NCI-H524 (cell line): ENCODE measurements at regions not wholly inside any gene's neighbourhood (a gene's known extent, or its start where the extent isn't known, plus 50 kb on each side); places are given as distances from the start of the nearest gene placed in this dataset.
A peak's percentile ranks its signal among the peaks of the same experiment; 100 is the strongest.
"Not testable (repeated sequence)": the region's sequence is repeated elsewhere in the genome, so short reads cannot be mapped to it uniquely, and the experiment has no call there.

Experiments
- DNase-seq, 2 experiments: peaks; one replicate each; lab custom pipeline; 2025; lab: John Stamatoyannopoulos, UW

GRCh38 chr6:134609716-134610261, 291.9 kb upstream of the SGK1 start:
- DNase-seq, result no peak

GRCh38 chr6:134607411-134607810, 289.5 kb upstream of the SGK1 start:
- no peak for DNase-seq

DNA sequence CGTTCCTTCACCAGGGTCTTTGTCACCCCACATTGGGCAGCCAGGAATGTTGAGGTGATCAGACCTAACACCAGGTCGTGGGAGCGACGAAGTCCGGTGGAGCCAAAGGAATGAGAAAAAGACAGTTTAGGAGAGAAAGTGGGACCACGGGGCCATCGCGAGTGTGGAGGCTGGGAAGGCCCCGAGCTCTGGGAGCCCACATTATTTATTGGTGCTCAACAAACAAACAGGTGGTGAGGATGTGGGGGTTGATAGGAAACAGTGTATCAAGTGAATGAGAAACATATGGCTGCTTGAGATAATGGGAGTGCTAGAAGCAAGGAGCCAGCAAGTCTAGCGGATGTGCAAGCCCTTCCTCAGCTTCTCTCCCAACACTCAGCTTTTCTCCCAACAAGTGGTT, 287.1 kb upstream of the SGK1 start:
- peak; percentile 62 to 74 for DNase-seq

- DNase-seq, result no peak
Measured at GRCh38 chr6:134604014-134604676, 286.2 kb upstream of the SGK1 start.

DNA sequence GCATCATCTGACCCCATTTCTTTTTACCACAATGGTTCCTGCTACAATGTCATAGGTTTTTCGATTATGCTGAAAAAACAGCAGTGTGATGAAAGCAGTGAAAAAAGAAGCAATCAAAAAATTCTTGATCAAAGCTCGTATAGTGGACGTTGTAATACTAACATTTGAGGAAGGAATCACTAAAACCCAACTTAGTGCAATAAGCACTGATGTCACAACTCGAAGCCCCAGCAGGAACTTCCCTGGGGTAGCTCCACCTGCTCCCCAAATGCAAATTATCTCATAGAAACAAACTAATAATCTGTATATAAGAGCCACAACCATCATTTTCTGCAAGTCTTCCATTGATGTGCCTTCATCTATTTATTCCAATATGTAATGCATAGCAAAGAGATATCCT, 285.6 kb upstream of the SGK1 start:
- DNase-seq, result no peak

DNA sequence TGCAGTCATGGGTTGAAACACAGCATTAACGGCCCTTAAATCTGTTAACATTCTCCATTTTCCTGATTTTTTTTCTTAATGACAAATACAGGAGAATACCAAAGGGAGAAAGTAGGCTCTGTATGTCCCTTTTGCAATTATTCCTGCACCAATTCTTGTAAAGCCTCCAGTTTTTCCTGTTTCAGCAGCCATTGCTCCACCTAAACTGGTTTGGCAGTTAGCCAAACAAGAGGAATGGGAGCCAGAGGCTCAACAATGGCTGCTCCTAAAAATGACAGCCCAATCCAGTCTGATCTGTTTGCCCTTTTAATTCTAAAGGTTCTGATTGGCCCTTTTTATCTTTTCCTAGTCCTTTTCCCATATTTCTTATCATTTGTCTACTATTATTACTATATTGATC, 284.2 kb upstream of the SGK1 start:
- no peak for DNase-seq

GRCh38 chr6:134600671-134601070, 282.8 kb upstream of the SGK1 start:
- no peak for DNase-seq

DNA sequence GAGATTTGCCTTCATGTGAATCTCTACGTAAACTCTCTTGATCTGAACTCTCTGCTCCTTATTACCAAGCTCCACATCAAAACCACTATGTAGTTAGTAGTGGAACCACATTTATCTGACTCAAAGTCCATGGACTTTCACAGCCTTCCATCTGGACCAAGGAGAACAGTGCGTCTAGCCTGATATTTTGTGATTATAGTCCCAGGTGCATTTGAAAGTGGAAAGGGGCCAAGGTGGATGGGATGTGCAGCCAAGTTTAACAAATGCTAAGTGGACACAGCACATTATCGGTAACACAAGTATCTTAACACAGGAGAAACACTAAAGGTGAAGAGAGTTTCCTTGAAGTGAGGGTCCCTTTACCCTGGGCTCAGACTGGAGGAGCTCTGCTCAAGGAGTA, 281.2 kb upstream of the SGK1 start:
- no peak for DNase-seq

- peak in 1 of 2 experiments; percentile 11 for DNase-seq
Measured at GRCh38 chr6:134596191-134596590, 278.3 kb upstream of the SGK1 start.

DNA sequence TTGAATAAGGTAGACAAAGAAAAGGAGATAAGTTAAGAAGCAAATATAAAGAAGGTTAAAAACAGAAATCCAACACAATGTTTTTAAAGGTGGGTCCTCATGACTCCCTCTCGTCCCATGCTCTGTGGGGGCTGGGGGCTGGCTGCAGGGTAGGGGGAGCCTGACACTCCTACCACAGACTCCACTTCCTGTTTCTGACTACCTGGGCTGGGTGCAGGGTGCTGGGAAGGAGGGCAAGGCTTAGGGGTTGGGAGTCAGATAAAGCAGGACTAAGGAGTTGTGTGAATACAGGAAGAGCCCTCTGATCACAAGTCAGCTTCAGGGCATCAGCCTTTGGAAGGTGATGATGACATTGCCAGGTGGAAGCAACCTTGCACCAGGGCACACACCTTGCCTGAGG, 277.0 kb upstream of the SGK1 start:
- DNase-seq, result no peak

- no peak for DNase-seq
Measured at GRCh38 chr6:134593887-134594286, 276.0 kb upstream of the SGK1 start.

DNA sequence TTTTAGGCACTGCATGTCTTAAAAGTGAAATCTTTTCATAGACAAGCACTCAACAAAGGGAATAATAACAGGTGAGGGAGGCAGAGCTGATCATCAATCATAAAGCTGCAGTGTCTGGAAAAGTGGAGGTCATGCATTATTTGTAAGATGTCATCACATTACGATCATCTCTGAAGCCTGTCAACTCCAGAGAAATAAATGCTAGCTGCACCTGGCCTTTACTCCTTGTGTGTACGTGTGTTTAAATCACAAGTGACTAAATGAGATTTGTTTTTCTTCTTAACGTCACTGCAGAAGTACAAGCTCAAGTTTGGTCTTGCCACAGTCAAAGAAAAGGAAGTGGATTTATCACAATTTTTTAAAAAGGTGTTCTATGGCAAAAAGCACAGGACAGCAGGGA, 275.5 kb upstream of the SGK1 start:
- no peak for DNase-seq

DNA sequence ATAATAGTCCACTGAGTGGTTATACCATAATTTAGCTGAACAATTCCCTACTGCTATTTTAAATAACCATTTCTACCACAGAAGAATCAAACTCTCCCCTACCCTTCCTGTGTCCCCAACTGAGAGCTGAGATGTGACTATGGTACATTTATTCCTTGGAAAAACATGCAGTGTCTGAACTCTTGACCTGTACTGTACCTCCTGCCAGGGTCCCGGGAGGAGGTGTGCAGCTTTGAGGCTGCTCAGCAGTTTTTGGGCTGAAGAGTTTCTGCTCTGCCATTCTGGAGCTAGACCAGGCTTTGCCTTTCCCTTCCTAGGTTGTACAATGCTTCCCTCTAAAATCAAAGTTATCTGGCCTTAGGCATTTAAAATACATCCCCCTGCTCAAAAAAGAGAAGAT, 275.1 kb upstream of the SGK1 start:
- no peak for DNase-seq

DNA sequence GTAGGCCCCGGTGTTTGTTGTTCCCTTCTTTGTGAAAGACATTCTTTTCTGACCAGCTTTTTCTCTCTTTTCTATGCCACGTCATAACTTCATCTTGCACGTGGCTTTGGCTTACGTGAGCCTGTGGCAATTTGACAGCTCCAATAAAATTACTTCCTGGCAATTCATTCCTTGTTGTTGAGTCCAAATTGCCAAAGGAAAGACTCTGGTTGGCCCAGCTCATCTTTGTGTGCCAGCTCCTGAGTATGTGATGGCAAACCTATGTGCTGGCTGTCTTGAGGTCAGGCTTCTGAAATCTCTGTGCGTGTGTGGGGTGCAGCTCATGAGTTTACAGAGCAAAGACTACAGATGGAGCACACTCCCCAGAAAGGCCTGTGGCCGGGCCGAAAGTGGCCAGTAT, 272.5 kb upstream of the SGK1 start:
- no peak for DNase-seq

GRCh38 chr6:134590004-134590403, 272.1 kb upstream of the SGK1 start:
- DNase-seq, result no peak

DNA sequence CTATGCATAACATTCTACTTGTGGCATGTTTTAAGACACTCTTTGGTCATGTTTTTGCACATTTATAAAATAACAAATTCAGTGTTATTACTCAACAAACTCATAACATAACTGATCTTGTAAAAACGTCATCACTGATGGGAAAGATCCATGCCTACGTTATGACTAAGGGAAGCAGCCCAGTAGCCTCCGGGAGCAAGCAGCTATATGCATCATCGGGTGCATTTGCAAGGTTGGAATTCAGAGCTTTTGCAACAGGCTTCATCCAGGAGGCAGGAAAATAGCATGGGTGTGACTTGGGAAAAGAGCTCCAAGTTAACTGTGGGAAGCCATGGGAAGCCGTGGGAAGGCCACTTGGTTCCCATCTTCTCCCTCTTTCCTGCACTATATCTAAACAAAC, 271.6 kb upstream of the SGK1 start:
- no peak for DNase-seq

- no peak for DNase-seq
Measured at GRCh38 chr6:134588267-134588666, 270.4 kb upstream of the SGK1 start.

DNA sequence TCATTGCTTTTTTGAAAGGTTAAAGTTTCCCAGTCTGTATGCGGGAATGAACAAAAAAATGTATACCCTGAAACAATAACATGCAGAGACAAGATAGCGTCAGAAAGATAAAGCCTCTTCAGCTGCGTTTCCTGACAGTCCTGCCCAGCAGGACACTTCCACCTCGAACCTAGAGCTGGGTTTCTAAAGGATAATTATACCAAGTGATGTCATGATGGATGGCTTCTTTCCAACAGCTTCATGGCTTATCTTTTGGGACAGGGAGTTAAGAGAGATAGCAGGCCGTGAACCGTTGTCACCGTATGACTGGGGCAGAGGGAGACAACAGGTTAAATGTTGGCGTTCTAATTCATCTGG, 267.6 kb upstream of the SGK1 start:
- no peak for DNase-seq

- no peak for DNase-seq
Measured at GRCh38 chr6:134584847-134585516, 267.1 kb upstream of the SGK1 start.

DNA sequence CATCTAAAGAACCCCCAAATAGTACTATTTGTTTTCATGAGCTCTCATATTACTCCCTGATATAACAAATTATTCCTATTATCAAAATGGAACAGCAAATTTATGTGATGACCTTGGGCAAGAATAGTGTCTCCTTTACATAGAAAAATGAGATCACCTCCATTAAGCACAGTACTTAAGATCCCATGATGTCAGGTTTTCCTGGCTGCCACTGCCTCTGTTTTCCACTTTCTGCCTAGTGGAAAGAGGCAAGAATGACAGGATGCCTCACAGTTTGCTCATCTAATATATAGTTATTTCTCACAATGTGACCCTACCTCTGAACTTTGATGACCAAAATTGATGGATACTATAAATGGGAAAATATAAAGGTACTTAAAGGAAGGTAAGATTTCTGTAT, 260.1 kb upstream of the SGK1 start:
- DNase-seq, result no peak

DNA sequence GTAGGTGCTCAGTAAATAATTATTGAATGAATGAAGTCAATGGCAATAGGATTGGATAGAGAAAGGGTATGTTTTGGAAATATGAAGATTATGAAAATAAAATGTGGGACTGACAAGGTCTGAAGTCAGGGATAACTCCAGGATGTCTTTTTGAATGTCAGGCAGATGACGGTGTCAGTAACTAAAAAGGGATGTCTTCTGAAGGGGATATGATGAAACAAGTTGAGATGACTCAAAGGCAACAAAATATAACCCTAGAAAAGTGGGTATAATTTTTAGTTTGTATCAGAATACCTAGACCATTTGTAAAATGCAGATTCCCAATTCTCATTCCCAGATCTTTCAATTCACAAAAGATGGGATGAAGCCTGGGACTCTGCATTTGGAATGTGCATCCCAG, 257.3 kb upstream of the SGK1 start:
- no peak for DNase-seq

DNA sequence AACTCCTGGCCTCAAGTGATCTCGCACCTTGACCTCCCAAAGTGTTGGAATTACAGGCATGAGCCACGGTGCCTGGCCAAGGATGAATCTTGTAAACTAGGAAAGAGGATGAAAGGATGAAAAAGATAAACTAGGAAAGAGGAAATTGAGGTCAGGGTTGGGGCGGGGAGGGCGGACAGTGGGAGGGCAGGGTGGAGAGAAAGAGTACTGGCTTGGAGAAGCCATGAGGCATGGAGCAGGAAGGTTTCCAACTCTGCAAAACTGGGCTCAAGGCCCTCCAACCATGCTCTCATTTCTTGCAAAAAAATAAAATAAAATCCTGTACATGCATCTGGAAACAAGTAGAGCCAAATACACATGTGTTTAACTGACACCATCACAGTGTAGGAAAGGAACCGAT, 256.6 kb upstream of the SGK1 start:
- no peak for DNase-seq

- DNase-seq, result not testable (repeated sequence)
Measured at GRCh38 chr6:134569996-134570395, 252.1 kb upstream of the SGK1 start.

- no peak for DNase-seq
Measured at GRCh38 chr6:134564705-134565104, 246.8 kb upstream of the SGK1 start.
